NCI-H1105 (cell line): ENCODE measurements at regions not wholly inside any gene's neighbourhood (a gene's known extent, or its start where the extent isn't known, plus 50 kb on each side); places are given as distances from the start of the nearest gene placed in this dataset.
"Not testable (repeated sequence)": the region's sequence is repeated elsewhere in the genome, so short reads cannot be mapped to it uniquely, and the experiment has no call there.

ENCODE experiments used
- DNase-seq: peaks from one replicate; lab custom pipeline; 2025; lab: John Stamatoyannopoulos, UW

DNA sequence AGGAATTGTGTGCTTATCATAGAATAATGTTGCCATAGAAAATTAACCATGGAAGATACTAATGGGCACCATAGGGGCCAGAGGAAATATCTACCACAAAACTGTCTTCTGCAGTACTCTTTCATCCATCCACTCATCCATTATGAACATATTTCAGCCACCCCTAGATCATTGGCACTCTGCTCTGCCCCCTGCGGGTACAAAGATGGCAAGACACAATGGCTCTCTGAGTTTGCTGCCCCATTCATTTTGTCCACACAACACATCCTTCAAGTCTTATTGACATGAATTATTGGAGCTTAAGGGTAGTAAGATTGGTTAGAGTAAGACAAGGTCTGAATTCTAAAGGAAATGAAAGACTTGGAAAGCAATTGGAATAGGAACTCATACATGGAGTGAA is 1224.7 kb upstream of the CELF4 start:
- DNase-seq = no peak

DNA sequence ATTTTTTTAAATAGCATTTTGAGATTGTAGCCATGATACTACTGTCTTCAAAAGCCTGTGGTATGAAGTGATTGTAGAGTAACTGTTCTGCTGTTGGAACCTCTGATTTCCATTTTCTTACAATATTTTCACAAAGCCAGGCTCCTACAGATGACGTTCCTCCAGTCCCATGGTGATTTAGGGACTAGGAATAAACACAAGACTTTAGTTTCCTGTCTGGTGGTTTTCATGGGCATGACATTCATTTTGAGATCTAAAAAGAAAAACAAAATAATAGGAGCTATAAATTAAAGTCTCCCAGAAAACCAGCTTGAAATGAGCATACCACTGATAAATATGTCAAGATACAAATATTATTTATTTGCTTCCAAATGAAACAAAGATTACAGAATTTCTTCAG is 1223.5 kb upstream of the CELF4 start:
- DNase-seq = no peak

DNA sequence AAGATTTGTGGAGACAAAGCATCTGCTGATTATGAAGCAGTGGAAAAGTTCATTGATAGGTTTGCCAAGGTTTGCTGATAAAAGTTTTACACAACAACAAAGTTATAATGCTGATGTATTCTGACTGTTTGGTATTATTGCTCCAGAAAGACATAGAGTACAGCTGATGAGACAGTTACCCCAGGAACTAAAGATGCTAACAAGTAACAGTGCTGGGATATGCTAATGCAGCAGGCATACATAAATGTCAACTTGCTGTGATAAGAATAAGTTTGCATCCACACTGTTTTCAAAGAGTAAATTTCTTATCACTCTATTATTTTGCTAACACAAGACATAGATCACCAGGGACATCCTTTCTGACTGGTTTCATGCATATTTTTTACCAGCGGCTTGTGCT is 1221.3 kb upstream of the CELF4 start:
- DNase-seq = no peak

DNA sequence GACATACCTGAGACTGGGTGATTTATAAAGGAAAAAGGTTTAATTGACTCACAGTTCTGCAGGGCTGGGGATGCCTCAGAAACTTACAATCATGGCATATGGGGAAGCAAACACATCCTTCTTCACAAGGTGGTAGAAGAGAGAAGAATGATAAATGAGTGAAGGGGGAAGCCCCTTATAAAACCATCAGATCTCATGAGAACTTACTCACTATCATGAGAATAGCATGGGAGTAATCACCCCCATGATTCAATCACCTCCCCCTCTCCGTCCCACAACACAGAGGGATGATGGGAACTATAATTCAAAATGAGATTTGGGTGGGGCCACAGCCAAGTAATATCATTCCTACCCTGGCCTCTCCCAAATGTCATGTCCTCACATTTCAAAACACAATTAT is 1206.0 kb upstream of the CELF4 start:
- DNase-seq = not testable (repeated sequence)

DNA sequence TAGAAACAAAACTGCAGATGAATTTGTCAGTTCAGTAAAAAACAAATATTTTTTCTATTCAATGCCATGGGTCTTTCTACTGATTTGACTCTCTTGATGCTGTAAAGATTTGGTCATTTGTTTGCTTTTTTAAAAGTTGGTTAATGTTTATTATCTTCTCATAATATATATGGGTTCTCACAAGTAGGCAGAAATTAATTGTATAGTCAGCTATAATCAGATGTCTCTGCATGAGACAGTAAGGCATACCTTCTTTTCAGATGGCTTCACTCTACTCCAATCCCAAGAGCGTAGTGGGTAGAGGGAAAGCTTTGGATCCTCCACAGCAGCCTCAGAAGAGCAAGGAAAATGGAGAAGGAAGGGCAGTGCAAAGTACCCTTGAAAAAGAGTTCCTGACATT is 1202.9 kb upstream of the CELF4 start:
- no peak for DNase-seq

DNA sequence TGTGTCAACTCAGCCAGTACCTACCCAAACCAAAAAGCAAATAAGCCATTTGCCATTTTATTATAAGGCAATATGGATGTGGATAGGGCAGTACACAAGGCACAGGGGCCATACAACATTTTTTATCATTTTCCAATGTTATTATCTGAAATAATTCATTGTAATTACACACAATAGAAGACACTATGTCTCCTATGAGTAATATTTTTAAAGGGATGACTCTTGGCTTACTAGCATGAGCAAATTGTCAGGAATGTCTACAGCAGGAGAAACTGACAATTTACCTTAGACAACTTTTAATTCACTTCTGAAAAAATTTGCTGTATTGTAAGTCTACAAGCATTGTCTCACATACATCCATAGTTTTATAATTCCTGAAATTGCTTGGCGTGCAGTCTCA is 1193.9 kb upstream of the CELF4 start:
- no peak for DNase-seq

DNA sequence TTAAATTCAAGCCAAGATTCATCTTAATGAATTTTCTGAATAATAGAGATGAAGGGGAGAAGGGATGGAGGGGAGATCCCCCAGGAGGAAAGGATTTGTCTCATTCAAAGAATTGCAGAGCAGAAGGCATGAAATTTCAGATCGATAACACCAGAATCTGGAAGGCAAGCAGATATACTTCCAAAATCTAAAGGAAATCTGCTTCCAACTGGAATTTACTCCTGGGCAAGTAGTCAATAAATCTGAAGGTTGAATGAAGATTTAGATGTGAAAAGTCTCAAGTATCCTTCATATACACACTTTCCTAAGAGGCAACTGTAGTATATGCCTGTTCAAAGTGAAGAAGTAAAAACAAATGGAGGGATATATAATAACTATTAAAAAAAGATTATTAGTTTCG is 1190.8 kb upstream of the CELF4 start:
- no peak for DNase-seq

DNA sequence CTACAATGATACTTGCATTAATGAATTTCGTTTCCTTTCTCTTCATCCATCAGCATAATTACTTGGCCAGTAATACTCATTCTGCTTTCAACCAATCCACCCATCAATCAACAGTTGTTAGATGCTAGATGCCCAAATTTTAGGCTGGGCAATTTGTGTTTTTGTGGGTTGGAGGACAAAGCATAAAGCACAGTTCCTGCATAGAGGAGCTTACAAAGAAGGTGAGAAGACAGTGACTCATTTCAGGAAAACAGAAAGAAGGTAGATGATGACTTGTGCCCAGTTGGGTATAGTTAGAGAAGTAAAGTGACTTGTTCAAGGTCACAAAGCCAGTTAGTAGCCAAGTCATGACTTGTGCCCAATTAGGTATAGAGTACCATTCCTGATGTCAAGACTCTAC is 1186.8 kb upstream of the CELF4 start:
- DNase-seq = no peak

DNA sequence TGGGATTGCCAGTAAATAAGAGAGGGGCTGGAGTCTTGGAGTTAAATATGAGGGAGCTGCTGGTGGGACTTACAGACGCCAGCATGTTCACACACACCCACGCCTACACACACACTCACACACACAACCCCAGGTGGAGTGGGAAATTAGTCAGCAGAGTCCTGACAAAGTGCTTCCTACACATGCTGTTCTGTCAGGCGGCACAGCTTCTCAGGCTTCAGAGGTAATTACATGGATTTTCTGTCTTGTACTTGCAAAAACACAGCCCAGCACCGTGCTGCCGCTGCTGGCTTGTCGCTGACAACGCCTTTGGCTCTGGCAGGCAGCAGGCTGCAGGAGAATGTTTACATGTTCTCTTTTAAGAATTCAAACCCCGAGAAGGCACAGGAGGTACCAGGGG is 1186.3 kb upstream of the CELF4 start:
- no peak for DNase-seq

DNA sequence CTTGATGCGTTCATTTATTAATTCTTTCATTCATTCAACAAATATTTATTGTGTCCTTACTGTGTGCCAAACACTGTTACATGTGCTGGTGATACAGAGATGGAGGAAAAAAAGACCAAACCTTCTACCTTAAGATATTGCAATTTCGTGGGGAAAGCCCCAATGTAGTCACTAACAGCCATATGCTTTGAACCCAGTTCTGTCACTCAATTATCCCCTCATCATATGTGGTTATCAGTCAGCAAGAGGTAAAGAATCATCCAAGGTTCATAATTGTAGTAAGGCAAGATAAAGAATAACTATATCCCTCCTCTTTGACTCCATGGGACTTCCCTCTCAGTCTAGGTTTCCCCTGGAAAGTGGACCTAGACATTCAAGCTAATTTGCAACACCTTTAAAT is 1185.6 kb upstream of the CELF4 start:
- no peak for DNase-seq

DNA sequence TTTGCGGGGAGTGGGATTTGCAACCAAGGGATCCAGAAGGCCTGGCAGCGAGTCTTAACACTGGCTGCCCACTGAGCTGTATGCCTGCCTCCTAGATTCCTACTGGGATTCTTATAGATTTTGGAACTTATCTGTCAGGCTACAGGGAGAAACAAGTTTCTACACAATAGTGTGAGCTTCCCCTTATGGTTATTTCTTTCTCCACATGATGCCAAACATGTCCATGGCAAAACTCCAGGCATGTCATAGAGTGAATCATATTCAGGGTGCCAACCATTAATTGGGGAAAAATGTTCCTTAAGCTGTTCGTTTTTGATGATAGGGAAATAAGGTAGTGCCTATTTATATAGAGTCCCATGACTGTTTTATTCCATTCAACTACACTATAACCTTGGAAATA is 1185.2 kb upstream of the CELF4 start:
- DNase-seq = no peak

DNA sequence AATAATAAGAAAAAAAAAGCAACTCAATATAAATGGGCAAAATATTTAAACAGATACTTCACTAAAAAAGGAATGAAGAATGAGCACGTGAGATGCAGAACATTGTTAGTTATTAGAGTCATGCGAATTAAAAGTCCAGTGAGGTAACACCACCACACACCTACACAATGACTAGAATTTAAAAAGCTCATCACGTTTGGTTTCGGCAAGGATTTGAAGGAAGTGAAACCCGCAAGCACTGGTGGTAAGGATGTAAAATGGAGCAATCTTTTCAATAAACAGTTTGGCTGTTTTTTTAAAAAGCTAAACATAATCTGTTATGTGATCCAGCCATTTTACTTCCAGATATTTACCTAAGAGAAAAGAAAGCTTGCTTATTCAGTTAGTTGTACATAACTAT is 1181.6 kb upstream of the CELF4 start:
- no peak for DNase-seq

DNA sequence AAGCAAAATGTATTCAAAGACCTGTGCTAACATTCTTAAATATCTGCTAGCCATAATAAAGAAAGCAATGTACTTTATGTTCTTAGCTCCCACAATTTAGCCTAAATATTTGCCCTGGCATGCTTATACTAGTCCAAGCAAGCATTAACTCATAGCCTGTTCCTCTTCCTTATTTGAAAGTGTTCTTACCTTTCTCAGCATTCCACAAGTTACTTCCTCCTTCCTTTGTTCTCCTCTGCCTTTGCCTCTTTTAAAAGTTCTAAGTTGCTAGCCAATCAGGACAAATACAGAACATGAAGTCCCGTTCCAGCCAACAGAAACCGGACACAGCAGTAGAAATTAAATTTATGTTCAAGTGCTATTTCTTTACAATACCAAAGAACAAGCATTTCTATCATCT is 1154.6 kb upstream of the CELF4 start:
- not testable (repeated sequence) for DNase-seq

DNA sequence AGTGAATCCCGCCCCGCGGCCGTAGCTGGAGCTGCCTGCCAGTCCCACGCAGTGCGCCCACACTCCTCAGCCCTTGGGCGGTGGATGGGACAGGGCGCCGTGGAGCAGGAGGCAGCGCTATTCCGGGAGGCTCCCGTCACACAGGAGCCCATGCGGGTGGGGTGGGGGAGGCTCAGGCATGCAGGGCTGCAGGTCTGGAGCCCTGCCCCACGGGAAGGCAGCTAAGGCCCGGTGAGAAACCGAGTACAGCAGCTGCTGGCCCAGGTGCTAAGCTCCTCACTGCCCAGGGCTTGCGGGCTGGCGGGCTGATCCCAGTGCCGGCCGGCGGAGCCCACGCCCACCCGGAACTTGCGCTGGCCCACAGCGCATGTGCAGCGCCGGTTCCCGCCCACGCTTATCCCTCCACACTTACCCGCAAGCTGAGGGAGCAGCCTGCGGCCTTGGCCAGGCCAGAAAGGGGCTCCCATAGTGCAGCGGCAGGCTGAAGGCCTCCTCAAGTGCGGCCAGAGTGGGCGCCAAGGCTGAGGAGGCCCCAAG is 1152.8 kb upstream of the CELF4 start:
- no peak for DNase-seq

DNA sequence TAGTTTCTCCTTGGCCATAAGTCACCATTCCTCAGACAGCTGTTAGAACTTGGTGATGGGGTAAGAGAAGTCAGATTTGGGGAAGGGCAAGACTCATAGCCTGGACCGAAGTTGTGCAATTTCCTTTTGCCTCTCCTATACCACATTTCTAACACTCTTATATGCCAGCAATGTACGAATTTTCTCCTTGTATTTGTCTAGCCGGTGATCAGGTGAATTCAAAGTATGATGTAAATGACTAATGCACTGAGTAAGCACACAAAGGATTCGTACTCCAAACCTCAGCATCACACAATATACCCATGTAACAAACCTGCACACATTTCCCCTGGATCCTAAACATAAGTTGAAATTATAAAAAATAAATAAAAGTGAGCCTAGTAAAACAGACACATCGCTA is 1143.5 kb upstream of the CELF4 start:
- no peak for DNase-seq

DNA sequence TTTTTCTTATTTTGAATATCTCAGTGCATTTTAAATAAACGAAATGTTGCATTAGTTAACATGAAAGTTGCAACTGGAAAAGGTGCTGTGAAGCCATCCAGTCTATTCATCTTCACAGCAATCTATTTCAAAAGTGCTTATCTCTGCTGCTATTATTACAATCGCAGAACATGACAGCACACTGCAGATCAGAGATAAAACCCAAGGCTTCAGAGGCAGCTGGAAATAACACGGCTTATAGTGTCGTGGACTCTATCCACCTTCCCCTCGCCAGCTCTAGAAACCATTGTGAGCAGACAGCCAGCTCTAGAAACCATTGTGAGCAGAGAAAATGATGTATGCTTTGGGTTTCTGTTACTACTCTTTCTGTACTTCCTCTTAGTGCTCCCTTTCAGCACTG is 1140.8 kb upstream of the CELF4 start:
- no peak for DNase-seq

DNA sequence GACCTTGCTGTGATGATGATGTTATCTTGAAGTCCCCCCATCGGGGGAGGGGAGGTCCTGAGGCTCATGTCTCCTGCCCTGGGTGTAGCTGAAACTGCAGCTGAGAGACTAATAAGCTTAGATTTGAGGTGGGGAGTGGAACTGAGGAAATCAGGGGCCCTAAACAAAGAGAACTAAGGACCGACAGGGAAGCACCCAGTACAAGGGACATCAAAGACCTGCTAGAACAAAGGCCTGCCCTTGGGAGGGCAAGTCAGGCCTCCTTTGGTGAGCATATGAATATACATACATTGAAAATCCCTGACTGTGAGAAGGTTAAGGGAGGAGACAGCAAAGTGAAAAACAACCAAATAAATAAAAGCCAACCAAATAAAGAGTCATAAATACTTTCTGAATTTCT is 1132.5 kb upstream of the CELF4 start:
- DNase-seq = no peak

DNA sequence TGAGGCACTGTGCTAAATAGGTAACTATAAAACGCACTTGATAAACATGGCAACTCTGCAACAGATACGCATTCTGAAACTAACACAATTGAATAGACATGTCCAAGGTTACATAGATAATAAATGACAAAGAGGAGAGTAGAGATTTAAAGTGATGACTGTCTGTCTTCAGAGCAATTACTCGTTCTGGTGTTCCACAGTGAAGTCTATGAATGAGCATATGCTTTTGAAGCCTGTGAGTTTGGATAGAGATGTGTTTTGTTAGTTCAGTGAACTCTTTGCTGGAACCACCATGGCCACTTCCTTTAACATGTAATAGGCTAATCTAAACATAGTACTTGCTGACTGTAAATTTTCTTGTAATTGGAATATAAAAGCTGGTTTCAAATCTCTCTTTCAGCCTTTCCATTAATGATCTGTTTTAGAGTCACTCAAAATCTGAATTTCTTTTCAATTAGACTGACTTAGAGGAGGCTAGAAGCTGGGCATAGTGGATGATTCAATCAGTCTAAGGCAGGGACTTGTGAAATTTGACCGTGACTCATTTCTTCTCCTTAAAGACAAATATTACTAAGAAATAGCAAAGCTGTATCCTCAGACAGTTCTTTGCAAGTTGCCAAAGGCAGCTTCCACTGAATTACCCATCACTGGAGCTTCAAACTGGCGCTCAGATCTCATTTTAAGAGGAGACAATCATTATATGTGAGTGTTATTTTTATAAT is 1130.1 kb upstream of the CELF4 start:
- DNase-seq = no peak

DNA sequence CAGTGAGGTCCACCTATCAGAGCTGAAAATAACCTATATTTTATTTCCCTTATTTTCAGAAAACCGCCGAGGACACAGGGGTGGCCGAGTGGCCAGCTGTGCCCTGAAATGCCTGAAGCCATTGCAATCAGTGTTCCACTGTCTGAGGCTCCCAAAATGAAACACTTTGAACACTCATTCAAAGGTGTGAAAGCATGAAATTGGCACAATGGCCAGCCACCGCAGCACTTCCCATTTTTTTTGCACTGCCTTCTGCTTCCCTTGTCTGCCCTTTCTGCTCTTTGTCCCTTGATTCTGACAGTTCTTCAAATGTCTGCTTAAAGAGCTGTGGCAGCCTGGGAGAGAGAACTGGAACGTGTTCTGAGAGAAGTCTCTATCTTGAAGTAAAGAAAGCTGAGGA is 1127.5 kb upstream of the CELF4 start:
- DNase-seq = no peak

DNA sequence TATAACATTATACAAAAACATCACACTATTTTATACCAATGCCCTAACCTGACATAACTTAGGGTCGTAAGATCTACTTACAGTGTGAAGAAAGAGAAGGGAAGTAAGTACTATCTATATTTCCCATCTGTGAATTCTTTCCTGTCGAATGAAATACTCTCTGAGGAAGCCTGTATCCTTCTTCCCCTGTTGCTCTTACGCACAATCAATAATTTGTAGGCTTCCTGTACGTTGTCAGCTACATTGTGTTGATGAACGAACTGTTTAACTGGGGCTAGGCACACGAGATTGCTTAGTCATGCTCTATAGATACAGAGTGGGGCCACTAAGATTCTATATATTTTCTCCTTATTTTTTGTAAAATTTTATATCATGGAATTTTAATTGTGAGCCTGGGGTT is 1125.0 kb upstream of the CELF4 start:
- DNase-seq = no peak

DNA sequence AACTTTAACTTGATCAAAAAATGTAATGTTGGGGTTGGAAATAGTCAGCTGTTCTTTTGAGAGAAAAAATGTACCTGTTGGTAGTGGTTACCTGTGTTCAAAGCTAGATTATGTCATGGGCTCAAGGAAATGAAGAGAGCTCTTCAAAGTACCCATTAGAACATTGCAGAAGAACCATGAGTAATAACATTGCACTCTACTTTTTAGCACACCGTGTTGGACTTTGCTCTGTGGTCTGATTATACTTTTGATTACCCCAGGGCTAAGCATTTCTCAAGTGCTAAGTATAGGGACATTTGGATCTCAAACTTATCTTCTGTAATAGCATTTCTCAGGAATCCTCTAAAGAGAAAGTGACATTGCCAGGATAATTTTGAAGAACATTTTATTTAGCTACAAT is 1122.8 kb upstream of the CELF4 start:
- DNase-seq = no peak

DNA sequence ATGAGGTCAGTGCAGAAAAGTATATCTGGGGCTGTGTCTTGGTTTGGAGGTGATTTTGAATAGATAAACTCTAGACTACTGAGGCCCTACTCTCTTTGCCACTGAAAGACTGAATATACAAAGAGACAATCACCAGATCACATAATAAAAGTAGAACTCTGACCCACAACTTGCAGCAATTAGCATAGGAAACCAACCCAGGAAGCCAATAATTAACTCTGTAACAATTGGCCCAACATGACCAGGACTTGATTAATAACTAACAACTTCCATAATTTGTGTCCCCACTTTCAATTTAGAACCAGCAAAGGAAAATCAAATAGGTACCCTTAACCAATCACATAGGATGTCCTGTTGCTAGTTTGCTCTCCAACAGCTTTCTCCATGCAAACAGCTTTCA is 1104.9 kb upstream of the CELF4 start:
- no peak for DNase-seq

DNA sequence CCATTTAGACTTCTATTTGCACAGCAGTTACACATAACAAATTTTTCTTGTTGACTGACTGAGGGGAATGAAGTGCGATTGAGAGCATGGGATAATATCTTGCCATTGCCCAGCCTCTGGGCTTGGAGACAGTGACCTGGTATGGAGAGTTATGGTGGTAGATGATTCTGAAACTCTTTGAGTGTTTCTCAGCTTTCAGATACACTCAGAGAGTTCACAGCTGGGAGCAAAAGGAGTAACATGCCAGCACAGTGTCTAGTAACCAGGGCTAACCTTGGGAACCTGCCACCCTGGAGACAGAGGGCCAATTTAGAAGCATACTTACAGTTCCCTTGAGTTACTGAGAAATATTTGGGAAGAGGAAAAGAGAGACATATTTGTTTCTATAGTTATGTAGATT is 1099.3 kb upstream of the CELF4 start:
- no peak for DNase-seq

DNA sequence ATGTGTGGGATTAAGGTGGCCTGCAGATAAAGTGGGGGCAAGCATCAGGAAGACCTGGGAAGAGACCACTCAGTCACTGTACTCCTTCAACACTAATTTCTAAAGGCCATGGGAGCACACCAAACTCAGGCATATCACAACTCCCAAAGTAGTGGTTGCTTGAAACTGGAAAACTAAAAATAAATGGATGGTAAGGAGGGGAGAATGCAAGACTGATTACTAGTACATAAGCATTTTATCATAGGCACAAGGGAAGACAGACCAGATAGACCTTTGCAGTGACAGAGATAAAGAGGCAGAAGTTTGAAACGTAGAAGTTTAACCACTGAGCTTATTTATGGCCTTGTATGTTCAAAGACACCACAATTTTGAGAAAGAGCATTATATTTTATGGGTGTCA is 1098.1 kb upstream of the CELF4 start:
- DNase-seq = no peak
